HG03457 (cell line): ENCODE measurements at regions not wholly inside any gene's neighbourhood (a gene's known extent, or its start where the extent isn't known, plus 50 kb on each side); places are given as distances from the start of the nearest gene placed in this dataset.
"Not testable (repeated sequence)": the region's sequence is repeated elsewhere in the genome, so short reads cannot be mapped to it uniquely, and the experiment has no call there.

Experiments used
- ATAC-seq: cut with Tn5 transposase; IDR thresholded peaks from one replicate; pipeline ENCODE4 v1.9.1; 2021; ENCODE audit warnings: moderate number of reproducible peaks; ENCODE audit not compliant: unreplicated experiment

- no peak for ATAC-seq
These were observed 78.3 kb upstream of the SLC16A7 start for GRCh38 chr12:59517522-59517921.

DNA sequence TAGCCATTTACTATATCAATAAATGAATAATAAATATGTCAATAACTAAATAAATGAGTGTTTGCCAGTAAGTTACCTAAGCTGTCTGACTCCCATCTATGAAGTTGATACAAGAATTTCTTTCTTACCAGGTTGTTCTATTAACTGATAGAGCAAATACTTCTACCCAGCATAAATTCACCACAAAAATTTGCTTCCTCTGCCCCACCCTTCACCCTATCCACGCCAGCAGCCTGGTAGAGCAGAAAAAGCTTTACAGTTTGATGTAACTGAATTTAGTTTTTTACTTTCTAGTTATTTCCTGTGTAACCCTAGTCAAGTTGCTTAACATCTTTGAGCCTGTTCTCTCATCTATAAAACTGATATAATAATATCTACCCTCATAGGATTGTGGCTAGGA lies 94.9 kb upstream of the SLC16A7 start:
- no peak for ATAC-seq

DNA sequence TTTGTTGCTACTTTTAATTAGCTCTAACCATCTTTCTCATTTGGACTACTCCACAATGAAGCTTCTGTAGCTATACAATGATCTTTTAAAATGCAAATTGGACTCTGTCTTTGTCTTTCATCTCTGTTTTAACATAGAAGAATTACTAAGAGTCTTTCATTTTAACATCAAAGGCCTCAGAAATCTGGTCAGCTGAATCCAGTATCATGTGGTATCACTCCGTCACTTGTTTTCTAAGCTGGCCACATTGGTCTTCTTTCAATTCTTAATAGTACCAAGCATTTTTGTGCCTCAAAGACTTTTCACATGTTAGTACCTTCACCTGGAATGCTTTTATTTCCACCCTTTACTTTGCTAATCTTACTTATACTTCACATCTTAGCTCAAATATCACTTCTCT lies 95.5 kb upstream of the SLC16A7 start:
- ATAC-seq = no peak

DNA sequence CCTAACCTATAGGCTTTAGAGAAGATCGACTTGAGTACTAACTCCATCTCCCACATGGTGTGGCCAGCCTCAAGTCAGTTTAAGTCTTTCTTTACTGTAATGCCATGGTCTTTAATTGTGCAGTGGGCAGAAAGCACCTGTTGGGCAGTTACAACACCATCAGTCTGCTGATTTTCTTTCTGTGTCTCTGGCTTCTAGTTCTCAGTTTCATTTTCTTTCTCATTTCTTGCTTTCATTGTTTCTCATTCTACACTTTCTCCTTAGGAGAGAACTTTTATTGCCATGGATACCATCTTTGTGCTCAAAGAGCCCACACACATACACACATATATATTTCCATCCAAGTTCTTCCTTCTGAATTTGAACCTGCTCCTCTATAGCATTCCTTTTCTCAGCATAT lies 96.1 kb upstream of the SLC16A7 start:
- ATAC-seq = peak; percentile 88

GRCh38 chr12:59494617-59495016 lies 101.2 kb upstream of the SLC16A7 start:
- ATAC-seq = no peak

GRCh38 chr12:59491877-59492276 lies 104.0 kb upstream of the SLC16A7 start:
- no peak for ATAC-seq

GRCh38 chr12:59486827-59487226 lies 109.0 kb upstream of the SLC16A7 start:
- ATAC-seq = no peak

DNA sequence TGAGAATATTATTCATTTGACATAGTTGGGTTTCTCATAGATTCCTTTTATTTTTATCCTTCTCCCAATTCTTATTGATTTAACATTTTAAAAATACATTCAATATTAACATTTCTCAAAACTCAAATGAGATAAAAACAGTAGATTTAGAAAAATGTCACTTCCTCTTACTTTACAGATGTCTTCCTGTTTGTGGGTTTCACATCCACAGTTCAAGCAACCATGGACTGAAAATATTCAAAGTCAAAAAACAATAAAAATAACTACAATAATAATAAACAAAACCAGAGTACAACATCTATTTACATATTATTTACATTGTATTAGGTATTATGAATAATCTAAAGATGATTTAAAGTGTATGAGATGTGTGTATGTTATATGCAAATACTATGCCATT lies 111.3 kb upstream of the SLC16A7 start:
- ATAC-seq = no peak

DNA sequence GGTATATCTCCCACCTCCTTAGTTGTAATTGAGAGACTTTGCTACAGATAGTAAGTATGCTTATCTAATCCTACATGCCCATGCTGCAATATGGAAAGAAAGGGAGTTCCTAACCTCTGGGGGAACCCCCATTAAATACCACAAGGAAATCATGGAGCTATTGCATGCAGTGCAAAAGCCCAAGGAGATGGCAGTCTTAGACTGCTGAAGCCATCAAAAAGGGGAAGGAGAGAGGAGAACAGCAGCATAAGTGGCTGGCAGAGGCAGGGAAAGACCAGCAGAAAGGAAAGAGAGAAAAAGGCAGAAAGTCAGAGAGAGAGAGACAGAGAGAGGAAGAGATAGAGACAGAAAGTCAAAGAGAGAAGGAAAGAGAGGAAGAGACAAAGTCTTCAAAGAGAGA lies 121.6 kb upstream of the SLC16A7 start:
- ATAC-seq = not testable (repeated sequence)

GRCh38 chr12:59472273-59472672 lies 123.6 kb upstream of the SLC16A7 start:
- no peak for ATAC-seq

GRCh38 chr12:59459966-59460660 lies 135.7 kb upstream of the SLC16A7 start:
- no peak for ATAC-seq

DNA sequence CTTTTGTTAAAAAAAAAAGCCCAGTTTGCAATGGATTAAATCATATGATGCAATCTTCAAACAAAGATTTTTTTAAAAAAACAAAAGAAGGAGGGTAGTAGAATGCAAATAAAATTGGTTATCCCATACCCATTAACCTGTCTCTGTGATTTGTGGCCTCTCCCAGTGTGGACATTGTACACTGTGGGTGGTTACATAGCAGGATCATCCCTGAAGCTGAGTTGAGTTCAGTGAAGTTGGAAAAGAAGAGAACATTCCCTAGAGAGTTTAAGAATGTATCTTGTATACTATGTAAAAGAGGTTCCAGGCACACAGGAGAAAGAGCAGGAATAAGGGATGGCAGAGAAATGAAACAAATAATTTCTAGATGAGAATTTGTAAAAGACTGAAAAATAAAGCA lies 142.4 kb upstream of the SLC16A7 start:
- no peak for ATAC-seq

DNA sequence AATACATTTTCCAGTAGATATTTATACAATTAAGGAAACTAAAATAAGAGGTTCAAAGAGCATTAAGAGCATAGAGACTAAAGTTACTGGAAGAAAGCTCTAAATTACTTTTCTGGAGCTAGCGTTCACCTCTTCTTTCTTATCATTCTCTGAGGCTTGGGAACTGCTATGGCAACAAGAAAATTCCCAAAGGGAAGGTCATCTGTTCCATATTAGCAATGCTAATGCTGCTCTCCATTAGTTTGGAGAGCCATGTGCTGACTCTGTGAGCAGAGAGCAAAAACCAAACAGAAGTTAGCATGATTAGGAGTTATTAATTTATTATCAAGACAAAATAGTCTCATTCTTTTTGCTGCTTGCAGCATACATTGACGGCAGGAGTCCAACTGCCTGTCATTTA lies 143.1 kb upstream of the SLC16A7 start:
- no peak for ATAC-seq

GRCh38 chr12:59452259-59452658 lies 143.6 kb upstream of the SLC16A7 start:
- ATAC-seq = no peak

DNA sequence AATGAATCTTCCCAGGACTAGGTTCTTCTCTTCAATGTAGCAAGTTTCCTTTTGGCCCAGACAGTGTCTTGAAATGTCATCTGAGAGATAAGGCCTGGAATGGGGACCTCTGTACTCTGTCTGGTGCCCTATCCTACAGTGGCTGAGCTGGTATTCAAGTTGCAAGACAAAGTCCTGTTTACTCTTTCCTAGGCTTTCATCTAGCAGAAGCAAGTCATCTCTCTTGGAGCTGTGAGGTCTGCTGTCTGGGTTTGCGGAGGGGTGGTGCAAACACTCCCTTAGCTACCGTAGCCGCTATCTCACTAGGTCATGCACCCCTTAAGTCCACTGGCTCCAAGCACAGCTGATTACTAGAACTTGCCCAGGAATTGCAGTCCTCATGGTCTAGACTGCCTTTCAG lies 149.7 kb upstream of the SLC16A7 start:
- ATAC-seq = no peak

DNA sequence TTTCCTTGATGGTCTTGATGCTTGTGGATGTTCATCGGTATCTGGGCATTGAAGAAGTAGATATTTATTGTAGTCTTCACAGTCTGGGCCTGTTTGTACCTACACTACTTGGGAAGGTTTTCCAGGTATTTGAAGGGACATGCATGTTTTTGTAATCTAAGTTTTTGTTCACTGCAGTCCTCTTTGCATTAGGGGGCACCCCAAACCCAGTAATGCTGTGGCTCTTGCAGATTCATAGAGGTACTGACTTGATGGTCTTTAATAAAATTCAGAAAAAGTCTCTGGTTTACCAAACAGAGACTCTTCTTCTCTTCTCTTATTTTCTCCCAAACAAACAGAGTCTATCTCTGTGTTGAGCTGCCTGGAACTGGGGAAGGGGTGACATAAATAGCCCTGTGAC lies 150.9 kb upstream of the SLC16A7 start:
- no peak for ATAC-seq

GRCh38 chr12:59432057-59432456 lies 163.8 kb upstream of the SLC16A7 start:
- ATAC-seq = no peak

DNA sequence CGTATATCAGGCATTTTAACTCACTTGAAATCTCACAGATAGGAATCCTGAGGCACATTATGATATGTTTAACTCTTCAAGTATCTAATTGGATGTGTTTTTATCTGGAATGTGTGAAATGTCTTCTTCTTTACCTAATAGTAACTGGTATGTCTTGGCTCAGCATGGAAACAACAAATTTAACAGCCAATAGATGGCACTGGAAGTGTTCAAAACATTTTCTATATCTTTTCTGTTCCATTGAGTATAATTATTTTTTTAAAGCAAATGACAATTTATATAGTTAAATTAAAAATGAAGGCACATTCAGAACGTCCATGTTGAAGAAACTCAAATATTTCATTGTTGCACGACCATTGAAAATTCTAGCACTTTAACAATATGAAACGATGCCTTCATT lies 164.6 kb upstream of the SLC16A7 start:
- ATAC-seq = no peak

DNA sequence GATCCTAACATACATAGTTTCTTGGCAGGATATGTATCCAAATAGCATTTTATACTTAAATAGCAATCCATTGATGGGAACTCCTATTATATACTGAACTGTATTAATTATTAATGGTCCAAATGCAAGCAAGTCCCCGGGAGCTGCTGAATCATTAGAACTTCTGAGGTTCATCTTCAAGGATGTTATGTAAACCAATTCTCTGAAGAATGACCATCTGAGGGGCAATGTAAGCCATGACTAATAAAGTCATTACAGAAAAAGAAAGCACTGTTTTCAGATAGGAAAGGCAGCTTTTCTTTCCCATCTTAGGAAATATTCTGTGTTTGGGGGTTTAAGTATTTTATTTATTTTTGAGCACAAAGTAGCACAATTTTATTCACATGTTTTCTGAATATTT lies 166.1 kb upstream of the SLC16A7 start:
- ATAC-seq = no peak

DNA sequence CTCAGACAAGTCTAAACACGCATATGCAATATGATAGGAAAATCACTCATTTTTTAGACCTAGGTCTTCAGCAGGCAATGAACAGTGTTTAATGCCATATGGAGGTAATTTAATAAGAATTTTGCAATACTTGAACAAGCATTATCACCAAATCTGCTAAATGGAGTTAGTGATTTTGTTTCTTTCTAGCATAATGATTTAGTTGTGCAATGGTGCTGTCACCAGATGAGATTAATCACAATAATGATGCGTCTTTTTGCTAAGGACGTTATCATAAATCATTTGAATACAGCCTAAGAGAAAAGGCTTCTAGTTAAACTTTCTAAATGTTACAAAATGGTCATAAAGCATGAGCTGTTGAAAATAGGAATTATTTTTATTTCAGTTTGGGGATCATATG lies 170.0 kb upstream of the SLC16A7 start:
- no peak for ATAC-seq

DNA sequence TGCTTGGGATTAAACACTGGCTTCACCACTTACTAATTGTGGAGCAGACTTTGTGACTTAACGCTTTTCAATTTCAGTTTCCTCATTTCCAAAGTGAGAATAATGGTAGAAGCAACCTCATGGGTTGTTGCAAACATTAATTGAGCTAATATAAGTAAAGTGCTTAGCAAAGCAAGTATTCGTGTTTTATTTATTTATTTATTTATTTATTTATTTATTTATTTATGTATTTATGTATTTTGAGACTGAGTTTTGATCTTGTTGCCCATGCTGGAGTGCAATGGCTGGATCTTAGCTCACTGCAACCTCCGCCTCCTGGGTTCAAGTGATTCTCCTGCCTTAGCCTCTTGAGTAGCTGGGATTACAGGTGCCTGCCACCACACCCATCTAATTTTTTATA lies 171.2 kb upstream of the SLC16A7 start:
- ATAC-seq = not testable (repeated sequence)

GRCh38 chr12:59414051-59414450 lies 181.8 kb upstream of the SLC16A7 start:
- ATAC-seq = no peak

GRCh38 chr12:59408431-59408830 lies 187.4 kb upstream of the SLC16A7 start:
- ATAC-seq = no peak
